ENCODE measurements at regions not wholly inside any gene's neighbourhood (a gene's known extent, or its start where the extent isn't known, plus 50 kb on each side); places are given as distances from the start of the nearest gene placed in this dataset.
"Not testable (repeated sequence)": the region's sequence is repeated elsewhere in the genome, so short reads cannot be mapped to it uniquely, and the experiment has no call there.

DNA sequence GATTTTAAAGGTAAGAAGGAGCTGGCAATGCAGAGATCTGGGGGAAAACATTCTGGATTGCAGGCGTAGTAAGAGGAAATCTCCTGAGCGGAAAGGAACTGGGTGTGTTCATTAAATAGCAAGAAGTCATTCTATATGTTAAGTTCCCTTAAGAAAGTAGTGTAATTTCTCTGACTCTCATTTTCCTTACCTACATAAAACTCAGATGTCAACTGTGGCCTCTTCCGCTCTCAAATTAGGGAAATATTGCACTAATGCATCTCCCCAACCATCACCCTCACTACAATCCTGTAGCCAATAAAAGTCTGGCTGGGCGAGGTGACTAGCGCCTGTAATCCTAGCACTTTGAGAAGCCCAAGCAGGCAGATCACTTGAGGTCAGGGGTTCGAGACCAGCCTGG is 89.0 kb upstream of the CDC42EP3 start:
- no peak for DNase-seq
- Histone ChIP-seq H3K36me3 (no peaks in the 10 kb centered on the region), H3K27me3 (no peaks in the 10 kb centered on the region), H3K27ac (no peak overlapping the region), H3K4me1 (no peaks in the 10 kb centered on the region), H3K9me3 (no peaks in the 10 kb centered on the region), H3K9ac (ENCODE audit: low read depth in 2 of 2, low read length in 2 of 2) (no peak overlapping the region), H3K4me3 (no peak overlapping the region)
- TF ChIP-seq, protein P1, sequence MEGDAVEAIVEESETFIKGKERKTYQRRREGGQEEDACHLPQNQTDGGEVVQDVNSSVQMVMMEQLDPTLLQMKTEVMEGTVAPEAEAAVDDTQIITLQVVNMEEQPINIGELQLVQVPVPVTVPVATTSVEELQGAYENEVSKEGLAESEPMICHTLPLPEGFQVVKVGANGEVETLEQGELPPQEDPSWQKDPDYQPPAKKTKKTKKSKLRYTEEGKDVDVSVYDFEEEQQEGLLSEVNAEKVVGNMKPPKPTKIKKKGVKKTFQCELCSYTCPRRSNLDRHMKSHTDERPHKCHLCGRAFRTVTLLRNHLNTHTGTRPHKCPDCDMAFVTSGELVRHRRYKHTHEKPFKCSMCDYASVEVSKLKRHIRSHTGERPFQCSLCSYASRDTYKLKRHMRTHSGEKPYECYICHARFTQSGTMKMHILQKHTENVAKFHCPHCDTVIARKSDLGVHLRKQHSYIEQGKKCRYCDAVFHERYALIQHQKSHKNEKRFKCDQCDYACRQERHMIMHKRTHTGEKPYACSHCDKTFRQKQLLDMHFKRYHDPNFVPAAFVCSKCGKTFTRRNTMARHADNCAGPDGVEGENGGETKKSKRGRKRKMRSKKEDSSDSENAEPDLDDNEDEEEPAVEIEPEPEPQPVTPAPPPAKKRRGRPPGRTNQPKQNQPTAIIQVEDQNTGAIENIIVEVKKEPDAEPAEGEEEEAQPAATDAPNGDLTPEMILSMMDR (IDR thresholded peaks at IDR 0.05), result no peak
- intact Hi-C loops (cut with DNase I), result no loop called here

DNA sequence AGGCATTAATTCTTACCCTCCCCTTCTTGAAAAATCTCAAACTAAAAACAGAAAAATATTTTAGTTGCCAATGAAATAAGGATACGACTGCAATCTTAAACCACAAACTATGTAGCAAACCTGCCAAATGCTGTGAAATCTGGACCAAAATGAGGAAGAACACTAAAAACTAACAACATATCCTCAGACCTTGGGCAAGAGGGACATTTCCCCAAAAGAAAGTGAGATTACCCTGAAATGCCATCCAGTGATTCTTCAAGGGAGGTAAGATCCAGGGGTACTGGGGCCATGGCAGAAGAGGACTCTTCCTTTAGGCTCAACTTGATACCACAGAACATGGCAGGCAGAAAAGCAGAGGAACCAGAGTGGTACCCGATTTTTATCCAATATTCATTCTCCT is 90.8 kb upstream of the CDC42EP3 start:
- H3K27ac ChIP-seq; H3K4me1 ChIP-seq; H3K27me3 ChIP-seq; H3K36me3 ChIP-seq; H3K9ac ChIP-seq (ENCODE audit: low read depth in 2 of 2, low read length in 2 of 2); H3K9me3 ChIP-seq; H3K4me3 ChIP-seq; intact Hi-C loops (cut with DNase I); DNase-seq: not testable (repeated sequence)

DNA sequence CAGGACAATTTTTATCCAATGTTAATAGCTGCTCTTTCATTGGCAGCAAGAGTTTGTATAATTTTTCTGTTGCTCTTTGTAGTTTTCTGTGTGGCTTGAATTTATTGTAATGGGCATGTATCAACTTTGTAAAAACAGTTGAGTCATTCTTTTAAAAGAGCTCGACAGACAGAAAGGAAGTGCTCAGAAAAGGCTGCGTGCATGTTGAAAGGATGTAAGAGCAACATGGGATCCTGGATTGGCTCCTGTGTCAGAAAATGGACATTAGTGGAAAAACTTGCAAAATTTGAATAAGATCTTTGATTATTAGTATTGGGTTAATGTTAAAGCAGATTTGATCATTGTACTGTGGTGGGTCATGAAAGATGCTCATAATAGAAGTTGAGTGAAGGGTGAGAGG is 93.3 kb upstream of the CDC42EP3 start:
- Histone ChIP-seq H3K36me3 (no peaks in the 10 kb centered on the region), H3K27me3 (no peaks in the 10 kb centered on the region), H3K4me1 (no peaks in the 10 kb centered on the region), H3K4me3 (no peak overlapping the region), H3K9ac (ENCODE audit: low read depth in 2 of 2, low read length in 2 of 2) (no peak overlapping the region), H3K9me3 (no peaks in the 10 kb centered on the region), H3K27ac (no peak overlapping the region)
- intact Hi-C loops (cut with DNase I), result no loop called here
- DNase-seq, result no peak
- TF ChIP-seq, protein P1 (IDR thresholded peaks at IDR 0.05), result no peak

DNA sequence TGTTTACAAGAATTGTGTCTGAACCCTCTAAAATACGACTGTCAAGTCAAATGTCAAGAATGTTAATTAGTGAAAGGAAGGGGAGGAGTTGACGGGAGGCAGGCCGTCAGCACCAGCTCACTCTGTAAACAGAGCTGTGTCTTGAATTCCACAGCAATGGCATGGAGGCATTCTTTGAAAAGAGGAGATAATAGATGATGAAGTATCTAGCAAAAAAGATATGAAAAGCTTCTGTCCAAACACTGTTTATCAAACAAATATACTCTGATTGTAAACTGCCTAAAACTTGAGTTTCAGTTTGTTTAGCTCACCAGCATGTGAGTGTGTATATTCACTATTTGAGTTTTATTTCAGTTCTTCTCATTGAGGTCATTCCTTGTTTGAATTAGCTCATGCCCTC is 94.7 kb upstream of the CDC42EP3 start:
- Histone ChIP-seq H3K4me3 (no peak overlapping the region), H3K27me3 (no peaks in the 10 kb centered on the region), H3K9ac (ENCODE audit: low read depth in 2 of 2, low read length in 2 of 2) (no peak overlapping the region), H3K4me1 (no peaks in the 10 kb centered on the region), H3K27ac (no peak overlapping the region), H3K36me3 (no peaks in the 10 kb centered on the region), H3K9me3 (no peaks in the 10 kb centered on the region)
- TF ChIP-seq, protein P1 (IDR thresholded peaks at IDR 0.05), result no peak
- no peak for DNase-seq
- intact Hi-C loops (cut with DNase I), result no loop called here

DNA sequence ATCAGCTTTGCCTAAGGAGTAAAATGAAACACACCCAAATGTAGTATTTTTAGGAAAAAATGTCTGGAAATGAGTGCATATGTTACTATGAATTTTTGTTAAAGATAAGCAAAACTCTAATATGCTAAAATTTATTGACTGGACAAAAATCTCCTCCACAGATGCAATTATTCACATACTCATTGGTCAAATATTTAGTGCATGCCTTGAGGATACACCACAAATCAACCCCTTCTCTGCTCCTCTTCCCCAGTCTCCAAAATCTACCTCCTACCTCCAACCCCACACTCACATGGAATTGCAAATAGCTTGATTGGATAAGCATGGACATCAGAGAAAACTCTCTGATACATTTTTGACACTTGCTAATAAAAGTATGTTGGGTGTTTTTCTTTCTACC is 95.6 kb upstream of the CDC42EP3 start:
- Histone ChIP-seq H3K27me3 (no peaks in the 10 kb centered on the region), H3K9ac (ENCODE audit: low read depth in 2 of 2, low read length in 2 of 2) (no peak overlapping the region), H3K36me3 (no peaks in the 10 kb centered on the region), H3K27ac (no peak overlapping the region), H3K4me1 (no peaks in the 10 kb centered on the region), H3K4me3 (no peak overlapping the region), H3K9me3 (no peaks in the 10 kb centered on the region)
- DNase-seq, result no peak
- TF ChIP-seq, protein P1 (IDR thresholded peaks at IDR 0.05), result no peak
- intact Hi-C loops (cut with DNase I), result no loop called here

DNA sequence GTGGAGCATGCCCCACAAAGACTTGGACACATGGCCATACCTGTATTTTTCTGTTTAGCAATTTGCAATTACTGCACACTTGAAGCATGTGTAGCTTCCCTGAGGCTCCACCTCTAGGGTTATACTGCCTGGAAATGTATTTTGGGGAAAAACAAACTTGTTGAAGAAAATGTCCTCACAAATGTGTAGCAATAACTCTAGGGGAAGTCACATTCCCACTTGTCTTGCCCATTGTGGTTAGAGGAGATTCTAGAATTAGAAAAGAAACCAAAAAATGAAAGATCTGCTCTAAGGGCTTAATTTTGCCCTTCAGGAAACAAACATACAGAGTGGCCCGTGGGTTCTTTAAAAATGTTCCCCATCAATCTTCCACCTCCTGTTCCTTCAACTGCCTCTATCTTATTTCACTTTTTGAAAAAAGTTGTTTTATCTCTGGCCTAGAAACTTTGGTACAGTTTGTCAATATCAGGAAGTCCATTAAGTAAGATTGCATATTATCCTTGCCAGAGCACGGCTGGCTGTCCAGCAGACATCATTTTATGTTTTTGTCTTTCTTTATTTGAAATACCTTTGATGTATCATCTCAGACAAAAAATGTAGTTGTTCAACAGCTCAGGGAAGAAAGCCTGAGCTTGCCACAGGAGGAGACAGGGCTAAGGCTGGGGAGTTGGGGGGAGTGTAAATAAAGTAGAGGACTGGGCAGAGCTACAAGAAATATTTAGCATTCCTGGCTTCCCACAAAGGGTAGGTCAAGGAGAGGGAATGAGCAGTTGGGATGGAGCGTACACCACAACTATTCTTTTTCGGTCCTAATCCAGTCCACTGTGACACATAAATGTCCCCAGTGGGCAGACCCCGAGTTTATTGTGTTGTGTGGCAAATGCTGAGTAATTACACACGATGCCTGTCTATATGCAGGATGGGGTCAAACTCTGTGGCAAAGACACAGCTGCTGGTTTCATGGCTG is 96.8 kb upstream of the CDC42EP3 start:
- H3K27me3 ChIP-seq, result no peaks in the 10 kb centered on the region
- DNase-seq, result no peak
- H3K4me3 ChIP-seq, result no peak overlapping the region
- H3K27ac ChIP-seq, result no peak overlapping the region
- no peaks in the 10 kb centered on the region for H3K4me1 ChIP-seq
- no peaks in the 10 kb centered on the region for H3K9me3 ChIP-seq
- intact Hi-C loops (cut with DNase I), result no loop called here
- H3K9ac ChIP-seq (ENCODE audit: low read depth in 2 of 2, low read length in 2 of 2), result no peak overlapping the region
- H3K36me3 ChIP-seq, result no peaks in the 10 kb centered on the region
- TF ChIP-seq, protein P1 (IDR thresholded peaks at IDR 0.05), result no peak

All from colonic mucosa (tissue), 4 donors.